K562 (cell line): ENCODE measurements at regions not wholly inside any gene's neighbourhood (a gene's known extent, or its start where the extent isn't known, plus 50 kb on each side); places are given as distances from the start of the nearest gene placed in this dataset.

Experiments used
- ATAC-seq: fragments of 200-7000 bp; cut with Tn5 transposase; 3 replicates; pipeline ENCODE4 v1.9.1; 2020; ENCODE audit warnings: moderate library complexity
- BruUV-seq: library from RNA; stranded (reverse); fragments of 400-500 nt; replicated peaks from 2 replicates; lab custom pipeline; 2021; lab: Mats Ljungman, UMichigan
- CTCF ChIA-PET: fragments of 300-600 bp; formaldehyde crosslinking; extraction: SDS; loops from one replicate; lab custom pipeline; 2021; ENCODE audit warnings: low intra/inter-chr PET ratio; lab: Yijun Ruan, JAX
- POLR2A ChIA-PET: fragments of 300-600, 350-650 bp; sonication (Branson Sonifier 250); formaldehyde crosslinking; extraction: SDS; loops from one replicate; lab custom pipeline; 2021; ENCODE audit warnings: antibody characterized with exemption, inconsistent platforms; lab: Yijun Ruan, JAX
- DNase-seq, 4 experiments: peaks; one replicate each; pipeline versions ENCODE4 v3.0.0 to v3.0.0-alpha.2; 2011 to 2018; ENCODE audit warnings: low spot score in 3 of 4, mixed read lengths in 3 of 4; ENCODE audit errors: extremely low read depth in 1 of 4
- FAIRE-seq: peaks from 2 replicates; lab custom pipeline; 2011; peaks lifted over from hg19 to GRCh38; lab: Jason Lieb, UNC
- H2AFZ ChIP-seq: 2 replicates; pipeline ENCODE4 v1.6.0; 2011; ENCODE audit warnings: low read depth, low read length, control low read depth, inconsistent platforms
- H3K27ac ChIP-seq: fragments of 200-600 bp; 3 replicates; pipeline ENCODE4 v1.8.0; 2011; ENCODE audit warnings: low read depth, mild to moderate bottlenecking, control low read depth, inconsistent platforms, low read length, moderate library complexity, mixed read lengths; ENCODE audit errors: extremely low read depth
- H3K27me3 ChIP-seq, 2 experiments: fragments of 300-600 bp in 1 of 2; 2 replicates in 1 of 2; 3 replicates in 1 of 2; pipeline versions ENCODE4 v1.6.0 to v1.8.0; 2011; ENCODE audit warnings: inconsistent platforms in 2 of 2, low read length in 2 of 2, mild to moderate bottlenecking in 1 of 2, mixed read lengths in 1 of 2, moderate library complexity in 1 of 2; ENCODE audit not compliant: control insufficient read depth in 2 of 2, insufficient read depth in 2 of 2
- H3K36me3 ChIP-seq: fragments of 300-600 bp; 3 replicates; pipeline ENCODE4 v1.8.0; 2011; ENCODE audit warnings: mild to moderate bottlenecking, low read length, inconsistent platforms; ENCODE audit not compliant: control insufficient read depth, insufficient read depth
- H3K4me1 ChIP-seq, 2 experiments: fragments of 200-600 bp in 1 of 2; replicated peaks in 1 of 2; 2 replicates in 1 of 2; 3 replicates in 1 of 2; pipeline versions ENCODE4 v1.5.1 to v1.8.0; 2011; ENCODE audit warnings: inconsistent platforms in 2 of 2, low read length in 2 of 2, mild to moderate bottlenecking in 1 of 2, mixed read lengths in 1 of 2, moderate library complexity in 1 of 2; ENCODE audit not compliant: control insufficient read depth in 2 of 2, insufficient read depth in 2 of 2
- H3K4me2 ChIP-seq: 2 replicates; pipeline ENCODE4 v1.6.1; 2011; ENCODE audit warnings: low read length, control low read depth, inconsistent platforms, mixed read lengths; ENCODE audit not compliant: insufficient read depth
- H3K4me3 ChIP-seq: fragments of 200-600 bp; sonication (generic), shearing (Covaris generic); 2 replicates; pipeline ENCODE4 v1.5.1; 2016; ENCODE audit warnings: control low read depth, inconsistent platforms
- H3K79me2 ChIP-seq: fragments of 200-600 bp; 3 replicates; pipeline ENCODE4 v1.8.0; 2011; ENCODE audit warnings: low read length, inconsistent platforms; ENCODE audit not compliant: control insufficient read depth, insufficient read depth
- H3K9ac ChIP-seq, 2 experiments: 2 replicates each; pipeline versions ENCODE4 v1.6.0 to v1.6.1; 2011; ENCODE audit warnings: low read depth in 2 of 2, low read length in 2 of 2, control low read depth in 1 of 2, inconsistent platforms in 1 of 2, mild to moderate bottlenecking in 1 of 2, mixed read lengths in 1 of 2; ENCODE audit not compliant: insufficient read depth in 1 of 2
- H3K9me1 ChIP-seq: one replicate; pipeline ENCODE4 v1.6.0; 2011; ENCODE audit warnings: inconsistent platforms, mild to moderate bottlenecking, low read length, moderate library complexity; ENCODE audit not compliant: control insufficient read depth, insufficient read depth
- H3K9me3 ChIP-seq: replicated peaks from 2 replicates; pipeline ENCODE4 v1.5.1; 2011; ENCODE audit warnings: low read depth, low read length, inconsistent platforms; ENCODE audit not compliant: control insufficient read depth, insufficient read depth
- H4K20me1 ChIP-seq: replicated peaks from 2 replicates; pipeline ENCODE4 v1.6.1; 2011; ENCODE audit warnings: low read length, inconsistent platforms, mixed read lengths; ENCODE audit not compliant: control insufficient read depth, insufficient read depth
- CEBPB ChIP-seq: fragments of 450-650 bp; IDR thresholded peaks from 2 replicates; pipeline ENCODE4 v1.6.1; 2016; ENCODE audit warnings: missing genetic modification characterization, missing compliant biosample characterization
- CHCHD3 ChIP-seq: fragments of 250-450 bp; sonication (Bioruptor Pico); IDR thresholded peaks from 2 replicates; pipeline ENCODE4 v2.1.2; 2022; ENCODE audit warnings: mild to moderate bottlenecking
- ZNF146 ChIP-seq: IDR thresholded peaks from one replicate; pipeline ENCODE4 v1.6.1; 2018; ENCODE audit warnings: missing compliant biosample characterization; ENCODE audit not compliant: unreplicated experiment
- ZNF347 ChIP-seq: fragments of 450-650 bp; formaldehyde crosslinking; IDR thresholded peaks from 2 replicates; pipeline ENCODE4 v1.4.0; 2020; ENCODE audit warnings: low read depth, mild to moderate bottlenecking, moderate library complexity
- WGBS: fragments of 100-300 bp; shearing (Covaris generic); methylation state at CpG from one replicate; pipeline ENCODE4 v1.1.6; 2016; ENCODE audit warnings: low coverage, mixed read lengths; ENCODE audit not compliant: insufficient coverage; ENCODE audit errors: missing lambda C conversion rate; 5-methylcytosine and 5-hydroxymethylcytosine counted together
- in situ Hi-C: fragments of 300-500 bp; cut with MboI; formaldehyde crosslinking; loops from 4 replicates; pipeline ENCODE4 v1.15.0; 2018; ENCODE audit warnings: inconsistent platforms, mixed read lengths
- intact Hi-C: fragments of 100-400 bp; cut with micrococcal nuclease; formaldehyde crosslinking; loops from 2 replicates; pipeline ENCODE4 v1.14.2; 2022

GRCh38 chr5:109566361-109566760, 123.4 kb upstream of the MAN2A1 start:
- 72% methylated on average over 2 of the region's 2 CpGs for WGBS
- H4K20me1 ChIP-seq = no peaks in the 10 kb centered on the region
- H3K27me3 ChIP-seq = no peaks in the 10 kb centered on the region
- DNase-seq = no peak
- peaks cover 6 to 25% of the 10 kb centered on the region in 2 experiments; a peak in 4 of 5 replicates for H3K4me1 ChIP-seq
- no peaks in the 10 kb centered on the region for H3K9me3 ChIP-seq
- ChIA-PET CTCF (no interaction called here), POLR2A (no interaction called here)
- H2AFZ ChIP-seq = no peak overlapping the region
- in situ Hi-C loops = no loop called here
- H3K9me1 ChIP-seq = no peaks in the 10 kb centered on the region
- H3K79me2 ChIP-seq = no peaks in the 10 kb centered on the region
- no peak for ATAC-seq
- FAIRE-seq = no peak
- no TSS peak for BruUV-seq
- no peaks in the 10 kb centered on the region for H3K36me3 ChIP-seq
- no peak overlapping the region for H3K27ac ChIP-seq
- no peak for TF ChIP-seq CHCHD3 (CRISPR knock-in tag)
- no peak overlapping the region for H3K9ac ChIP-seq
- intact Hi-C loops = no loop called here
- H3K4me3 ChIP-seq = no peak overlapping the region
- no peak overlapping the region for H3K4me2 ChIP-seq

GRCh38 chr5:109563739-109564138, 126.0 kb upstream of the MAN2A1 start:
- Histone ChIP-seq H3K9ac (no peak overlapping the region), H3K36me3 (no peaks in the 10 kb centered on the region), H3K4me2 (no peak overlapping the region), H3K27ac (no peak overlapping the region), H4K20me1 (no peaks in the 10 kb centered on the region), H3K79me2 (no peaks in the 10 kb centered on the region), H3K27me3 (no peaks in the 10 kb centered on the region), H3K9me1 (no peaks in the 10 kb centered on the region), H2AFZ (no peak overlapping the region), H3K9me3 (no peaks in the 10 kb centered on the region), H3K4me3 (no peak overlapping the region), H3K4me1 (peaks cover 0 to 20% of the 10 kb centered on the region in 2 experiments; a peak in 3 of 5 replicates)
- ChIA-PET POLR2A (no interaction called here), CTCF (no interaction called here)
- BruUV-seq = no TSS peak
- FAIRE-seq (no peak), DNase-seq (no peak), ATAC-seq (no peak)
- intact Hi-C loops (no loop called here), in situ Hi-C loops (no loop called here)
- 79% methylated on average over 1 of the region's 1 CpG for WGBS
- TF ChIP-seq ZNF146 (CRISPR knock-in tag) (peak; percentile 67), CEBPB (tag) (0 out of 2 replicates have a peak, but pooled peaks have one; percentile 29), ZNF347 (CRISPR knock-in tag) (no peak)
